HepG2 (cell line): ENCODE measurements at regions not wholly inside any gene's neighbourhood (a gene's known extent, or its start where the extent isn't known, plus 50 kb on each side); places are given as distances from the start of the nearest gene placed in this dataset.

ENCODE experiments used
- ATAC-seq: fragments of 200-7000 bp; cut with Tn5 transposase; 3 replicates; pipeline ENCODE4 v1.9.1; 2020; ENCODE audit warnings: mild to moderate bottlenecking, moderate library complexity
- BruUV-seq: library from RNA; stranded (reverse); fragments of 400-500 nt; replicated peaks from 2 replicates; lab custom pipeline; 2021; lab: Mats Ljungman, UMichigan
- CTCF ChIA-PET: fragments of 300-600 bp; formaldehyde crosslinking; extraction: SDS; loops from one replicate; lab custom pipeline; 2021; ENCODE audit warnings: low total read pairs, inconsistent platforms, low intra/inter-chr PET ratio; lab: Yijun Ruan, JAX
- POLR2A ChIA-PET: fragments of 350-600 bp; sonication (Branson Sonifier 250); formaldehyde crosslinking; loops from one replicate; lab custom pipeline; 2020; ENCODE audit warnings: antibody characterized with exemption, inconsistent platforms; lab: Yijun Ruan, JAX
- DNase-seq: peaks from one replicate; pipeline ENCODE4 v3.0.0-alpha.2; 2015; ENCODE audit warnings: low spot score
- FAIRE-seq: peaks from 3 replicates; lab custom pipeline; 2011; peaks lifted over from hg19 to GRCh38; lab: Jason Lieb, UNC
- H2AFZ ChIP-seq: one replicate; pipeline ENCODE4 v1.6.1; 2011; ENCODE audit warnings: low read length, inconsistent platforms
- H3K27ac ChIP-seq: fragments of 300-600 bp; 3 replicates; pipeline ENCODE4 v1.8.0; 2011; ENCODE audit warnings: mixed run types, mild to moderate bottlenecking, mixed read lengths, low read length, inconsistent platforms; ENCODE audit not compliant: insufficient read depth; ENCODE audit errors: extremely low read length
- H3K27me3 ChIP-seq, 2 experiments: fragments of 200-600 bp in 1 of 2; 2 replicates in 1 of 2; 3 replicates in 1 of 2; pipeline versions ENCODE4 v1.6.0 to v1.8.0; 2011; ENCODE audit warnings: low read length in 2 of 2, mild to moderate bottlenecking in 2 of 2, moderate library complexity in 2 of 2, inconsistent platforms in 1 of 2; ENCODE audit not compliant: insufficient read depth in 2 of 2, control insufficient read depth in 1 of 2
- H3K36me3 ChIP-seq, 2 experiments: fragments of 200-600 bp in 1 of 2; replicated peaks in 1 of 2; 2 replicates in 1 of 2; 3 replicates in 1 of 2; pipeline versions ENCODE4 v1.5.1 to v1.8.0; 2011; ENCODE audit warnings: low read length in 2 of 2, inconsistent platforms in 1 of 2; ENCODE audit not compliant: insufficient read depth in 2 of 2, control insufficient read depth in 1 of 2
- H3K4me1 ChIP-seq: 2 replicates; pipeline ENCODE4 v1.5.1; 2012; ENCODE audit warnings: low read length, inconsistent platforms; ENCODE audit not compliant: insufficient read depth
- H3K4me2 ChIP-seq: 2 replicates; pipeline ENCODE4 v1.6.0; 2011; ENCODE audit warnings: low read depth, low read length, inconsistent platforms
- H3K4me3 ChIP-seq, 3 experiments: fragments of 200-600 bp in 1 of 3; sonication (generic), shearing (Covaris generic) in 1 of 3; replicated peaks in 1 of 3; 2 replicates each; pipeline ENCODE4 v1.5.1; 2011 to 2016; ENCODE audit warnings: low read length in 3 of 3, inconsistent platforms in 2 of 3, low read depth in 2 of 3, mild to moderate bottlenecking in 2 of 3, control low read depth in 1 of 3, mixed read lengths in 1 of 3; ENCODE audit not compliant: insufficient read depth in 1 of 3
- H3K79me2 ChIP-seq: one replicate; pipeline ENCODE4 v1.6.1; 2011; ENCODE audit warnings: low read length, inconsistent platforms; ENCODE audit not compliant: insufficient read depth
- H3K9ac ChIP-seq: 2 replicates; pipeline ENCODE4 v1.6.0; 2011; ENCODE audit warnings: mild to moderate bottlenecking, low read depth, low read length, inconsistent platforms; ENCODE audit not compliant: insufficient read depth
- H3K9me3 ChIP-seq: 2 replicates; pipeline ENCODE4 v1.5.1; 2012; ENCODE audit warnings: mild to moderate bottlenecking, low read length
- H4K20me1 ChIP-seq: 2 replicates; pipeline ENCODE4 v1.6.0; 2011; ENCODE audit warnings: inconsistent platforms, mild to moderate bottlenecking, low read length, moderate library complexity; ENCODE audit not compliant: insufficient read depth
- FOXK2 ChIP-seq: fragments of 450-650 bp; IDR thresholded peaks from 2 replicates; pipeline ENCODE4 v1.6.1; 2016
- HIC2 ChIP-seq: sonication (generic); formaldehyde crosslinking; IDR thresholded peaks from 2 replicates; pipeline ENCODE4 v1.9.0; 2022; ENCODE audit warnings: low read depth, missing genetic modification reagents
- MAFG ChIP-seq: sonication (generic); formaldehyde crosslinking; IDR thresholded peaks from 2 replicates; pipeline ENCODE4 v1.5.1; 2020; ENCODE audit warnings: mild to moderate bottlenecking, missing genetic modification reagents
- NPAS2 ChIP-seq: sonication (generic); formaldehyde crosslinking; IDR thresholded peaks from 2 replicates; pipeline ENCODE4 v1.8.0; 2022; ENCODE audit warnings: mild to moderate bottlenecking, missing genetic modification reagents, borderline replicate concordance
- SIN3A ChIP-seq: IDR thresholded peaks from 2 replicates; pipeline ENCODE4 v1.6.1; 2011; ENCODE audit warnings: low read depth, mild to moderate bottlenecking, control low read depth, low read length, borderline replicate concordance
- TAF1 ChIP-seq: sonication (generic); formaldehyde crosslinking; IDR thresholded peaks from 2 replicates; pipeline ENCODE4 v1.4.0; 2020; ENCODE audit warnings: missing genetic modification reagents
- ZKSCAN5 ChIP-seq: sonication (generic); formaldehyde crosslinking; IDR thresholded peaks from 2 replicates; pipeline ENCODE4 v1.5.1; 2020; ENCODE audit warnings: mild to moderate bottlenecking, missing genetic modification reagents
- ZNF160 ChIP-seq: sonication (generic); formaldehyde crosslinking; IDR thresholded peaks from 2 replicates; pipeline ENCODE4 v1.8.0; 2022; ENCODE audit warnings: mild to moderate bottlenecking, inconsistent platforms, missing genetic modification reagents
- ZNF33B ChIP-seq: sonication (generic); formaldehyde crosslinking; IDR thresholded peaks from 2 replicates; pipeline ENCODE4 v1.5.1; 2020; ENCODE audit warnings: mild to moderate bottlenecking, missing genetic modification reagents
- ZNF574 ChIP-seq: sonication (generic); formaldehyde crosslinking; IDR thresholded peaks from 2 replicates; pipeline ENCODE4 v1.4.0; 2020; ENCODE audit warnings: missing genetic modification reagents
- ZNF691 ChIP-seq: sonication (generic); formaldehyde crosslinking; IDR thresholded peaks from 2 replicates; pipeline ENCODE4 v1.4.0; 2020; ENCODE audit warnings: missing genetic modification reagents, low read depth, mild to moderate bottlenecking, borderline replicate concordance
- ZXDC ChIP-seq: sonication (generic); formaldehyde crosslinking; IDR thresholded peaks from 2 replicates; pipeline ENCODE4 v1.5.0; 2020; ENCODE audit warnings: mild to moderate bottlenecking, missing genetic modification reagents
- in situ Hi-C: cut with HindIII; loops from 2 replicates; pipeline ENCODE4 v1.10.0; 2017; ENCODE audit warnings: low pct_unique_long_range_greater_than_20kb; ENCODE audit not compliant: extremely low pct_ligation_motif_present
- intact Hi-C: fragments of 100-400 bp; cut with micrococcal nuclease; formaldehyde crosslinking; loops from one replicate; pipeline ENCODE4 v1.10.0; 2022; ENCODE audit not compliant: unreplicated experiment
- TF ChIP-seq, protein P1 (sequence below): sonication (generic); IDR thresholded peaks from 2 replicates; pipeline ENCODE4 v1.6.1; 2016; ENCODE audit warnings: low read depth, borderline replicate concordance
- TF ChIP-seq, protein P2 (sequence below): sonication (generic); formaldehyde crosslinking; conservative IDR thresholded peaks from 2 replicates; pipeline ENCODE4 v1.4.0; 2020; ENCODE audit warnings: missing genetic modification reagents

GRCh38 chr10:52533986-52534385, 219.9 kb downstream of the DKK1 start:
- POLR2A ChIA-PET: no interaction called here
- in situ Hi-C loops: no loop called here
- H3K9ac ChIP-seq: no peak overlapping the region
- no TSS peak for BruUV-seq
- H3K9me3 ChIP-seq: no peaks in the 10 kb centered on the region
- FAIRE-seq (no peak), DNase-seq (no peak), ATAC-seq (no peak)
- CTCF ChIA-PET: no interaction called here
- no peaks in the 10 kb centered on the region for H3K27me3 ChIP-seq
- no peak overlapping the region for H3K4me2 ChIP-seq
- H4K20me1 ChIP-seq: no peaks in the 10 kb centered on the region
- no peaks in the 10 kb centered on the region for H3K4me1 ChIP-seq
- no peak overlapping the region for H2AFZ ChIP-seq
- no peaks in the 10 kb centered on the region for H3K36me3 ChIP-seq
- H3K79me2 ChIP-seq: no peaks in the 10 kb centered on the region
- H3K27ac ChIP-seq: no peak overlapping the region
- TF ChIP-seq ZNF574 (no peak), ZNF160 (CRISPR knock-in tag) (no peak), ZKSCAN5 (CRISPR knock-in tag) (no peak), TAF1 (CRISPR knock-in tag) (no peak), FOXK2 (no peak), NPAS2 (no peak), ZNF691 (no peak), ZXDC (CRISPR knock-in tag) (no peak), SIN3A (no peak), MAFG (no peak), ZNF33B (no peak), HIC2 (CRISPR knock-in tag) (no peak)
- TF ChIP-seq, protein P1, sequence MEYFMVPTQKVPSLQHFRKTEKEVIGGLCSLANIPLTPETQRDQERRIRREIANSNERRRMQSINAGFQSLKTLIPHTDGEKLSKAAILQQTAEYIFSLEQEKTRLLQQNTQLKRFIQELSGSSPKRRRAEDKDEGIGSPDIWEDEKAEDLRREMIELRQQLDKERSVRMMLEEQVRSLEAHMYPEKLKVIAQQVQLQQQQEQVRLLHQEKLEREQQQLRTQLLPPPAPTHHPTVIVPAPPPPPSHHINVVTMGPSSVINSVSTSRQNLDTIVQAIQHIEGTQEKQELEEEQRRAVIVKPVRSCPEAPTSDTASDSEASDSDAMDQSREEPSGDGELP: no peak
- TF ChIP-seq, protein P2, sequence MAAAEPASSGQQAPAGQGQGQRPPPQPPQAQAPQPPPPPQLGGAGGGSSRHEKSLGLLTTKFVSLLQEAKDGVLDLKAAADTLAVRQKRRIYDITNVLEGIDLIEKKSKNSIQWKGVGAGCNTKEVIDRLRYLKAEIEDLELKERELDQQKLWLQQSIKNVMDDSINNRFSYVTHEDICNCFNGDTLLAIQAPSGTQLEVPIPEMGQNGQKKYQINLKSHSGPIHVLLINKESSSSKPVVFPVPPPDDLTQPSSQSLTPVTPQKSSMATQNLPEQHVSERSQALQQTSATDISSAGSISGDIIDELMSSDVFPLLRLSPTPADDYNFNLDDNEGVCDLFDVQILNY (CRISPR knock-in tag): no peak
- intact Hi-C loops: no loop called here
- no peak overlapping the region for H3K4me3 ChIP-seq
